SK-N-SH (cell line): ENCODE measurements at regions not wholly inside any gene's neighbourhood (a gene's known extent, or its start where the extent isn't known, plus 50 kb on each side); places are given as distances from the start of the nearest gene placed in this dataset.

Source experiments
- CTCF ChIP-seq: fragments of 200-600 bp; sonication (generic); IDR thresholded peaks from 2 replicates; pipeline ENCODE4 v1.6.1; 2017; ENCODE audit warnings: antibody characterized with exemption, mild to moderate bottlenecking, moderate library complexity
- FOXM1 ChIP-seq: IDR thresholded peaks from 2 replicates; pipeline ENCODE4 v1.4.0; 2012; ENCODE audit warnings: low read depth, mild to moderate bottlenecking
- JUND ChIP-seq: IDR thresholded peaks from 2 replicates; pipeline ENCODE4 v1.4.0; 2012
- POLR2AphosphoS5 ChIP-seq: IDR thresholded peaks from 2 replicates; pipeline ENCODE4 v1.6.1; 2012; ENCODE audit warnings: low read depth, low read length
- SIN3A ChIP-seq: IDR thresholded peaks from 2 replicates; pipeline ENCODE4 v1.6.1; 2012; ENCODE audit warnings: low read depth, mild to moderate bottlenecking, low read length, moderate library complexity, borderline replicate concordance
- TCF12 ChIP-seq: IDR thresholded peaks from 2 replicates; pipeline ENCODE4 v1.4.0; 2012

GRCh38 chr3:28856796-28857195, 424.1 kb upstream of the RBMS3 start:
- TF ChIP-seq POLR2AphosphoS5 (no peak), CTCF (no peak), JUND (no peak), FOXM1 (no peak), SIN3A (no peak), TCF12 (no peak)
